ENCODE measurements at regions not wholly inside any gene's neighbourhood (a gene's known extent, or its start where the extent isn't known, plus 50 kb on each side); places are given as distances from the start of the nearest gene placed in this dataset.

GRCh38 chr5:124105326-124105725 lies 593.3 kb downstream of the CSNK1G3 start:
- peak; percentile 8 for DNase-seq (ENCODE audit: low read depth, low spot score)
- intact Hi-C loops (cut with micrococcal nuclease) = no loop called here

GRCh38 chr5:124104821-124105220 lies 592.8 kb downstream of the CSNK1G3 start:
- no peaks in the 10 kb centered on the region for H3K9me3 ChIP-seq (replicated peaks; ENCODE audit: control insufficient read depth, insufficient read depth, low read length)
- ChIA-PET POLR2A (no interaction called here), CTCF (interaction anchor here (1.2 kb wide), 1 partner anchor 9 kb away, joined by 3 read pairs; no protein-coding TSS in a partner anchor)
- no peak overlapping the region for H2AFZ ChIP-seq (ENCODE audit: low read depth, low read length)
- H3K27me3 ChIP-seq (ENCODE audit: control insufficient read depth in 2 of 2, insufficient read depth in 2 of 2, low read length in 2 of 2) = peaks cover 0 to 2% of the 10 kb centered on the region in 2 experiments
- DNase-seq (ENCODE audit: low read depth, low spot score) (no peak), FAIRE-seq (no peak)
- intact Hi-C loops (cut with micrococcal nuclease) = no loop called here
- no TSS peak for BruUV-seq (replicated peaks)
- no peaks in the 10 kb centered on the region for H3K4me1 ChIP-seq (ENCODE audit: control insufficient read depth, extremely low read depth, insufficient read depth, low read length)
- no peak overlapping the region for H3K27ac ChIP-seq (ENCODE audit: insufficient read depth, low read depth, low read length)
- no peak overlapping the region for H3K4me2 ChIP-seq (ENCODE audit: insufficient read depth, low read length)
- no peak overlapping the region for H3K9ac ChIP-seq (replicated peaks; ENCODE audit: extremely low read depth, insufficient read depth, low read length)
- TF ChIP-seq MAX (IDR thresholded peaks at IDR 0.05; ENCODE audit: insufficient read depth, insufficient read length) (no peak), EZH2 (IDR thresholded peaks at IDR 0.05; ENCODE audit: borderline replicate concordance, low read depth, low read length, severe bottlenecking) (no peak)
- H3K79me2 ChIP-seq (ENCODE audit: control insufficient read depth, insufficient read depth, low read length) = no peaks in the 10 kb centered on the region
- H3K36me3 ChIP-seq (ENCODE audit: control insufficient read depth in 2 of 2, extremely low read depth in 1 of 2, insufficient read depth in 2 of 2, low read length in 2 of 2) = no peaks in the 10 kb centered on the region
- no peaks in the 10 kb centered on the region for H3K9me1 ChIP-seq (replicated peaks; ENCODE audit: control insufficient read depth, extremely low read depth, insufficient read depth, low read length)
- H4K20me1 ChIP-seq (replicated peaks; ENCODE audit: control insufficient read depth, extremely low read depth, insufficient read depth, low read length) = no peaks in the 10 kb centered on the region
- dilution Hi-C loops (cut with MboI; ENCODE audit: extremely low pct_ligation_motif_present, low sequenced_read_pairs) = no loop called here
- H3K4me3 ChIP-seq (replicated peaks in 1 of 3; ENCODE audit: insufficient read depth in 1 of 3, low read depth in 1 of 3, low read length in 3 of 3) = no peak overlapping the region

More at GRCh38 chr5:124105326-124105725, 593.3 kb downstream of the CSNK1G3 start:
- no TSS peak for BruUV-seq (replicated peaks)
- Histone ChIP-seq H4K20me1 (replicated peaks; ENCODE audit: control insufficient read depth, extremely low read depth, insufficient read depth, low read length) (no peaks in the 10 kb centered on the region), H3K36me3 (ENCODE audit: control insufficient read depth in 2 of 2, extremely low read depth in 1 of 2, insufficient read depth in 2 of 2, low read length in 2 of 2) (no peaks in the 10 kb centered on the region), H3K4me3 (replicated peaks in 1 of 3; ENCODE audit: insufficient read depth in 1 of 3, low read depth in 1 of 3, low read length in 3 of 3) (no peak overlapping the region), H3K27me3 (ENCODE audit: control insufficient read depth in 2 of 2, insufficient read depth in 2 of 2, low read length in 2 of 2) (peaks cover 0 to 2% of the 10 kb centered on the region in 2 experiments), H3K4me2 (ENCODE audit: insufficient read depth, low read length) (no peak overlapping the region), H3K79me2 (ENCODE audit: control insufficient read depth, insufficient read depth, low read length) (no peaks in the 10 kb centered on the region), H3K9me3 (replicated peaks; ENCODE audit: control insufficient read depth, insufficient read depth, low read length) (no peaks in the 10 kb centered on the region), H3K9me1 (replicated peaks; ENCODE audit: control insufficient read depth, extremely low read depth, insufficient read depth, low read length) (no peaks in the 10 kb centered on the region), H3K27ac (ENCODE audit: insufficient read depth, low read depth, low read length) (no peak overlapping the region), H2AFZ (ENCODE audit: low read depth, low read length) (no peak overlapping the region), H3K4me1 (ENCODE audit: control insufficient read depth, extremely low read depth, insufficient read depth, low read length) (no peaks in the 10 kb centered on the region), H3K9ac (replicated peaks; ENCODE audit: extremely low read depth, insufficient read depth, low read length) (no peak overlapping the region)
- FAIRE-seq = no peak
- TF ChIP-seq MAX (IDR thresholded peaks at IDR 0.05; ENCODE audit: insufficient read depth, insufficient read length) = no peak
- ChIA-PET POLR2A (no interaction called here), CTCF (no interaction called here)
- dilution Hi-C loops (cut with MboI; ENCODE audit: extremely low pct_ligation_motif_present, low sequenced_read_pairs) = no loop called here

All from endothelial cell of umbilical vein (primary cell).